AG04450 (cell line): ENCODE measurements at regions not wholly inside any gene's neighbourhood (a gene's known extent, or its start where the extent isn't known, plus 50 kb on each side); places are given as distances from the start of the nearest gene placed in this dataset.

Experiments
- CTCF ChIA-PET: fragments of 300-600, 350-600 bp; formaldehyde crosslinking; extraction: SDS; loops from one replicate; lab custom pipeline; 2022; ENCODE audit warnings: antibody characterized with exemption, inconsistent platforms; lab: Charles Lee
- POLR2A ChIA-PET: fragments of 350-600 bp; formaldehyde crosslinking; extraction: SDS; loops from one replicate; lab custom pipeline; 2021; ENCODE audit warnings: antibody characterized with exemption, inconsistent platforms; lab: Yijun Ruan, JAX
- DNase-seq: peaks from one replicate; pipeline ENCODE4 v3.0.0-alpha.2; 2011; ENCODE audit warnings: low read depth, low spot score
- H3K27ac ChIP-seq: one replicate; pipeline ENCODE4 v1.5.1; 2012; ENCODE audit warnings: low read depth, low read length, control low read depth
- H3K27me3 ChIP-seq: one replicate; pipeline ENCODE4 v1.6.0; 2012; ENCODE audit warnings: low read length; ENCODE audit not compliant: control insufficient read depth, insufficient read depth
- H3K4me3 ChIP-seq: 2 replicates; pipeline ENCODE4 v1.5.1; 2011; ENCODE audit warnings: mild to moderate bottlenecking, low read depth, low read length, control low read depth
- H3K9me3 ChIP-seq: 2 replicates; pipeline ENCODE4 v1.5.1; 2012; ENCODE audit warnings: low read length; ENCODE audit not compliant: control insufficient read depth, insufficient read depth
- TF ChIP-seq, protein P1 (sequence below): IDR thresholded peaks from 2 replicates; pipeline ENCODE4 v1.5.1; 2011; ENCODE audit warnings: low read depth, low read length, control low read depth, inconsistent platforms

DNA sequence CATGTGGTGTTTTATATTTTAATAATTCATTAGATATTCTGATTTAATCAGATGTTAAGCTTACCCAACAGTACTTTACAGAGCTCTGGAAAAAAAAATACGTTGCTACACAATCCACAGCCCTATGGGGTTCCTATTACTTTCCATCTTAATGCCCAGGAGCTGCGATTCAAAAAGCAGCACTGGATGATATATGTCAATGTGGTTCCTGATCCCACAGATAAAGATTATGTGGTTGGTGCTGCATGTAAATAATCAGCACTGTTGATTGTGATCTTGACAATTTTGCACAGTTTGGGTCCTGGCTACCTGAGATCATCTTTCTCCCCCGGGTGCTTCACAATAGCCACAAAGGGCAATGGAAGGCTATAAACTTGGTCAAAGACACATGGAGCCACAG, 72.7 kb upstream of the DCLK2 start:
- no peaks in the 10 kb centered on the region for H3K9me3 ChIP-seq
- POLR2A ChIA-PET, result no interaction called here
- no peaks in the 10 kb centered on the region for H3K27me3 ChIP-seq
- TF ChIP-seq, protein P1, sequence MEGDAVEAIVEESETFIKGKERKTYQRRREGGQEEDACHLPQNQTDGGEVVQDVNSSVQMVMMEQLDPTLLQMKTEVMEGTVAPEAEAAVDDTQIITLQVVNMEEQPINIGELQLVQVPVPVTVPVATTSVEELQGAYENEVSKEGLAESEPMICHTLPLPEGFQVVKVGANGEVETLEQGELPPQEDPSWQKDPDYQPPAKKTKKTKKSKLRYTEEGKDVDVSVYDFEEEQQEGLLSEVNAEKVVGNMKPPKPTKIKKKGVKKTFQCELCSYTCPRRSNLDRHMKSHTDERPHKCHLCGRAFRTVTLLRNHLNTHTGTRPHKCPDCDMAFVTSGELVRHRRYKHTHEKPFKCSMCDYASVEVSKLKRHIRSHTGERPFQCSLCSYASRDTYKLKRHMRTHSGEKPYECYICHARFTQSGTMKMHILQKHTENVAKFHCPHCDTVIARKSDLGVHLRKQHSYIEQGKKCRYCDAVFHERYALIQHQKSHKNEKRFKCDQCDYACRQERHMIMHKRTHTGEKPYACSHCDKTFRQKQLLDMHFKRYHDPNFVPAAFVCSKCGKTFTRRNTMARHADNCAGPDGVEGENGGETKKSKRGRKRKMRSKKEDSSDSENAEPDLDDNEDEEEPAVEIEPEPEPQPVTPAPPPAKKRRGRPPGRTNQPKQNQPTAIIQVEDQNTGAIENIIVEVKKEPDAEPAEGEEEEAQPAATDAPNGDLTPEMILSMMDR, result no peak
- H3K4me3 ChIP-seq, result no peak overlapping the region
- CTCF ChIA-PET, result interaction anchor here (4.2 to 12.0 kb wide), 3 partner anchors 205 to 238 kb away, joined by 16 to 108 read pairs (median 27); no protein-coding TSS in a partner anchor
- H3K27ac ChIP-seq, result no peak overlapping the region
- DNase-seq, result no peak

DNA sequence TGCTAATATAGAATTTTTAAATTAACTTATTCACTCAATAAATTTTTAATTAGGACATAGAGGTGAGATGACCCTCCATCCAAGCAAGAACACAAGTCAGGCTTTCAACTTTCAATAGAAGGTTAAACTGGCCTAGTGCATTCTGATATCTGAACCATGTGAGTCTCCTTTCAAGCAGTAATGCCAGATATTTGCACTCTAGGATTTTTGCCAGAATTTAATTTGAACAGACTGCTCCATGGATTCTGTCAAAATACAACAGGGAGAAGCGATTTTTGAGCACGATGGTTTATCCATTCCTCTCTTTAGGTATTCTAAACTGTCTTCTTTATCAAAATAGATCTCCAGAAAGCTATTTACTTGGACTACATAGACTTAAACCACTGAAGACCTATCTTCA, 72.0 kb upstream of the DCLK2 start:
- peak; percentile 24 for DNase-seq
- TF ChIP-seq, protein P1, result no peak
- ChIA-PET POLR2A (no interaction called here), CTCF (interaction anchor here (0.5 to 12.0 kb wide), 6 partner anchors 9 to 859 kb away, joined by 3 to 108 read pairs (median 10); no protein-coding TSS in a partner anchor)
- no peak overlapping the region for H3K4me3 ChIP-seq
- no peaks in the 10 kb centered on the region for H3K9me3 ChIP-seq
- H3K27me3 ChIP-seq, result no peaks in the 10 kb centered on the region
- H3K27ac ChIP-seq, result no peak overlapping the region

DNA sequence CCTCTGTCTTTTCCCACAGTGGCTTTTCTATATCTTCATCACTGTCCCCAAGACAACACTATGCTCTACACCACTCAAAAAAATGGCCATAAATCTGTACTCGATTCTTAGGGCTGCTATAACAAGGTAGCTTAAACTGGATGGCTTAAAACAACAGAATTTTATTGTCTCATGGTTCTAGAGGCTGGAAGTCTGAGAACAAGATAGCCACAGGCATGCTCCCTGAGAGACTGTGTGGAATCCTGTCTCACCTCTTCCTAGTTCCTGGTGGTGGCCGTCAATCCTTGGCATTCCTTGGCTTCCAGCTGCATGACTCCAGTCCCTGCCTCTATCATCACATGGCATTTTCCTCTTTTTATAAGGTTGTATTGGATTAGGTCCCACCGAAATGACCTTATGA, 70.7 kb upstream of the DCLK2 start:
- H3K27me3 ChIP-seq, result no peaks in the 10 kb centered on the region
- DNase-seq, result peak; percentile 8
- ChIA-PET POLR2A (no interaction called here), CTCF (interaction anchor here (0.7 to 12.0 kb wide), 5 partner anchors 26 to 236 kb away, joined by 3 to 108 read pairs (median 16); no protein-coding TSS in a partner anchor)
- TF ChIP-seq, protein P1, result no peak
- H3K4me3 ChIP-seq, result no peak overlapping the region
- no peak overlapping the region for H3K27ac ChIP-seq
- no peaks in the 10 kb centered on the region for H3K9me3 ChIP-seq

DNA sequence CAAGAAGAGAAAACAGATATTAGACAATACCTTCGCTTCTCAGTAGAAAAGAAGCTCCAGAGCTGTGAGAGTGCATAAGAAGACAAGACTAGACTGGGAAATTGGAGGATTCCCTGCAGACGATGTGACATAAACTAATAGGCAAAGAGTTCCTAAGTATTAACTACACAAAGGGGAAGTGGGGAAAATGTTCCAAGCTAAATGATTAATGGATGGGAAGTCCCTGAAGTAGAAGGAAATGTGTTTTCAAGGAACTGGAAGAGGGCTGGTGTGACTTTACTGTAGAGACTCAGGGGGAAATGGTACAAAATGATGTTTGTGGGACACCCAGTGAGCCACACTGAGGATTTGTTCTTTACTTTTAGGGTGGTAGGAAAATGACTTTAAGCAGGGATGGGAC, 69.7 kb upstream of the DCLK2 start:
- Histone ChIP-seq H3K4me3 (no peak overlapping the region), H3K9me3 (no peaks in the 10 kb centered on the region), H3K27ac (no peak overlapping the region), H3K27me3 (no peaks in the 10 kb centered on the region)
- POLR2A ChIA-PET, result interaction anchor here (0.7 kb wide), 1 partner anchor 223 kb away, joined by 9 read pairs; no protein-coding TSS in a partner anchor
- no peak for DNase-seq
- CTCF ChIA-PET, result interaction anchor here (2.4 to 12.0 kb wide), 4 partner anchors 202 to 859 kb away, joined by 12 to 108 read pairs (median 29); no protein-coding TSS in a partner anchor
- TF ChIP-seq, protein P1, result no peak

DNA sequence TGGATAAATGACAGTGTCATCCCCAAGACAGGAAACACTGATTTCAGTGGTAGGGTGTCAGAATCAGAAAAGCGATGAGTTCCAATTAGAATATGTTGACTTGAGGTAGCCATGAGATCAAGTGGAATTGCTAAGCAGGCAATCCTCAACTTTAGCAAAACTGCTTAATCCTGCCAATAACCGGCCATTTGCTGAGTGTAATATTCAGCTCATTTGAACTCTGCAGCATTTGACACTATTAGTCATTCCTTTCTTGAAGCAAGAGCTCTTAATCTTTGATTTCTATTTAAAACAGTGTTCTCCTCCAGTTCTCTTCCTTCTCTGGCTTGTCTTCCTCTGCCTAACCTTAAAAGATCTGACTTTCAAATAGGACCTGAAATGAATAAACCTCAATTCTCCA, 68.7 kb upstream of the DCLK2 start:
- H3K9me3 ChIP-seq, result no peaks in the 10 kb centered on the region
- no peak for DNase-seq
- H3K27me3 ChIP-seq, result no peaks in the 10 kb centered on the region
- no peak overlapping the region for H3K27ac ChIP-seq
- TF ChIP-seq, protein P1, result no peak
- ChIA-PET CTCF (interaction anchor here (0.9 to 12.0 kb wide), 17 partner anchors 11 to 858 kb away, joined by 3 to 108 read pairs (median 4); no protein-coding TSS in a partner anchor), POLR2A (interaction anchor here (0.5 kb wide), 1 partner anchor 60 kb away, joined by 3 read pairs; no protein-coding TSS in a partner anchor)
- H3K4me3 ChIP-seq, result no peak overlapping the region
